Neural cell (in vitro differentiated cells): ENCODE measurements at regions not wholly inside any gene's neighbourhood (a gene's known extent, or its start where the extent isn't known, plus 50 kb on each side); places are given as distances from the start of the nearest gene placed in this dataset.

ENCODE experiments used
- H2AFZ ChIP-seq: fragments of 200-600, 300-800 bp; sonication (generic), shearing (Covaris generic); 2 replicates; pipeline ENCODE4 v1.6.0; 2014; ENCODE audit warnings: low read depth, mild to moderate bottlenecking, antibody characterized with exemption, low read length, moderate library complexity
- H3F3A ChIP-seq: fragments of 200-600 bp; shearing (Covaris generic); 2 replicates; pipeline ENCODE4 v1.6.1; 2016; ENCODE audit warnings: mild to moderate bottlenecking, moderate library complexity, mixed read lengths, antibody characterized with exemption, low read length; ENCODE audit not compliant: insufficient read depth, poor library complexity, severe bottlenecking
- H3K27ac ChIP-seq: fragments of 200-600, 300-800 bp; sonication (generic), shearing (Covaris generic); 2 replicates; pipeline ENCODE4 v1.5.1; 2014; ENCODE audit warnings: mild to moderate bottlenecking, low read length, moderate library complexity
- H3K27me3 ChIP-seq: fragments of 300-800, 200-600 bp; sonication (generic), shearing (Covaris generic); 2 replicates; pipeline ENCODE4 v1.6.0; 2014; ENCODE audit warnings: mild to moderate bottlenecking, low read depth, low read length, moderate library complexity; ENCODE audit not compliant: insufficient read depth
- H3K36me3 ChIP-seq: fragments of 300-800, 200-600 bp; sonication (generic), shearing (Covaris generic); 2 replicates; pipeline ENCODE4 v1.5.1; 2014; ENCODE audit warnings: mild to moderate bottlenecking, antibody characterized with exemption, low read length, moderate library complexity; ENCODE audit not compliant: insufficient read depth
- H3K4me2 ChIP-seq: fragments of 300-800, 200-600 bp; sonication (generic), shearing (Covaris generic); 2 replicates; pipeline ENCODE4 v1.6.0; 2014; ENCODE audit warnings: mild to moderate bottlenecking, low read length
- H3K4me3 ChIP-seq: fragments of 300-800, 200-600 bp; sonication (generic), shearing (Covaris generic); 2 replicates; pipeline ENCODE4 v1.5.1; 2014; ENCODE audit warnings: mild to moderate bottlenecking, low read length, moderate library complexity
- H3K79me2 ChIP-seq: fragments of 200-600 bp; shearing (Covaris generic); replicated peaks from 2 replicates; pipeline ENCODE4 v1.6.0; 2014; ENCODE audit warnings: mild to moderate bottlenecking, low read length, moderate library complexity; ENCODE audit not compliant: insufficient read depth
- H3K9ac ChIP-seq: fragments of 300-800, 200-600 bp; sonication (generic), shearing (Covaris generic); 2 replicates; pipeline ENCODE4 v1.6.1; 2016; ENCODE audit warnings: mild to moderate bottlenecking, low read length, mixed read lengths
- H3K9me2 ChIP-seq: fragments of 200-600 bp; shearing (Covaris generic); 2 replicates; pipeline ENCODE4 v1.6.1; 2016; ENCODE audit warnings: mild to moderate bottlenecking, low read length, mixed read lengths; ENCODE audit not compliant: insufficient read depth
- H3K9me3 ChIP-seq: fragments of 200-600, 300-800 bp; sonication (generic), shearing (Covaris generic); 2 replicates; pipeline ENCODE4 v1.6.1; 2016; ENCODE audit warnings: mild to moderate bottlenecking, mixed run types, low read length, moderate library complexity, mixed read lengths
- H4K20me1 ChIP-seq: fragments of 200-600 bp; shearing (Covaris generic); 2 replicates; pipeline ENCODE4 v1.6.1; 2016; ENCODE audit warnings: mild to moderate bottlenecking, mixed run types; ENCODE audit not compliant: insufficient read depth
- EP300 ChIP-seq: fragments of 450-650 bp; conservative IDR thresholded peaks from 2 replicates; pipeline ENCODE4 v1.6.1; 2014; ENCODE audit warnings: antibody characterized with exemption, mild to moderate bottlenecking, moderate library complexity; ENCODE audit not compliant: poor library complexity, severe bottlenecking
- EZH2 ChIP-seq: fragments of 200-600, 300-800 bp; shearing (Covaris generic), sonication (generic); IDR thresholded peaks from 2 replicates; pipeline ENCODE4 v1.6.1; 2014; ENCODE audit warnings: antibody characterized with exemption, low read length, borderline replicate concordance, mild to moderate bottlenecking; ENCODE audit not compliant: insufficient read depth, poor library complexity, severe bottlenecking
- MXI1 ChIP-seq: fragments of 450-650 bp; conservative IDR thresholded peaks from 2 replicates; pipeline ENCODE4 v1.6.1; 2014; ENCODE audit warnings: antibody characterized with exemption, mild to moderate bottlenecking; ENCODE audit not compliant: poor library complexity, severe bottlenecking
- POLR2AphosphoS5 ChIP-seq: IDR thresholded peaks from 2 replicates; pipeline ENCODE4 v1.6.1; 2012
- RAD21 ChIP-seq: fragments of 450-650 bp; conservative IDR thresholded peaks from 2 replicates; pipeline ENCODE4 v1.6.1; 2014; ENCODE audit warnings: antibody characterized with exemption, mild to moderate bottlenecking, moderate library complexity
- SMC3 ChIP-seq: fragments of 450-650 bp; conservative IDR thresholded peaks from 2 replicates; pipeline ENCODE4 v1.6.1; 2014; ENCODE audit warnings: antibody characterized with exemption, mild to moderate bottlenecking, moderate library complexity; ENCODE audit not compliant: poor library complexity
- TAF1 ChIP-seq: IDR thresholded peaks from 2 replicates; pipeline ENCODE4 v1.6.1; 2012; ENCODE audit warnings: low read depth
- TF ChIP-seq, protein P1 (sequence below): fragments of 450-650 bp; IDR thresholded peaks from 2 replicates; pipeline ENCODE4 v1.5.1; 2014; ENCODE audit warnings: antibody characterized with exemption, mild to moderate bottlenecking, moderate library complexity; ENCODE audit not compliant: poor library complexity, severe bottlenecking
- TF ChIP-seq, protein P2 (sequence below): IDR thresholded peaks from 2 replicates; pipeline ENCODE4 v1.6.1; 2012; ENCODE audit warnings: borderline replicate concordance

DNA sequence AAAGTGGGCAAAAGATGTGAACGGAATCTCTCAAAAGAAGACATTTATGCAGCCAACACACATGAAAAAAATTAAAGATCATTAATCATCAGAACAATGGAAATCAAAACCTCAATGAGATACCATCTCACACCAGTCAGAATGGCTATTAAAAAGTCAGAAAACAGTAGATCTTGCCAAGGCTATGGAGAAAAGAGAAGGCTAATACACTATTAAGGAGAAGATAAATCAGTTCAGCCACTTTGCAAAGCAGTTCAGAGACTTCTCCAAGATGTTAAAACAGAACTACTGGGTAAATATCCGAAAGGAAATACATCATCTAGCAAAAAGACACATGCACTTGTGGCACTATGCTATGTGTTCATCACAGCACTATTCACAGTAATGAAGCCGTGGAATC lies 388.2 kb upstream of the LUZP2 start:
- Histone ChIP-seq H3K79me2 (no peaks in the 10 kb centered on the region), H3K27ac (no peak overlapping the region), H3K9ac (no peak overlapping the region), H2AFZ (no peak overlapping the region), H3K36me3 (no peaks in the 10 kb centered on the region), H3K27me3 (no peaks in the 10 kb centered on the region), H3K9me3 (peaks cover 6% of the 10 kb centered on the region), H3F3A (no peaks in the 10 kb centered on the region), H4K20me1 (no peaks in the 10 kb centered on the region), H3K4me2 (no peak overlapping the region), H3K9me2 (no peaks in the 10 kb centered on the region), H3K4me3 (no peak overlapping the region)
- TF ChIP-seq, protein P1, sequence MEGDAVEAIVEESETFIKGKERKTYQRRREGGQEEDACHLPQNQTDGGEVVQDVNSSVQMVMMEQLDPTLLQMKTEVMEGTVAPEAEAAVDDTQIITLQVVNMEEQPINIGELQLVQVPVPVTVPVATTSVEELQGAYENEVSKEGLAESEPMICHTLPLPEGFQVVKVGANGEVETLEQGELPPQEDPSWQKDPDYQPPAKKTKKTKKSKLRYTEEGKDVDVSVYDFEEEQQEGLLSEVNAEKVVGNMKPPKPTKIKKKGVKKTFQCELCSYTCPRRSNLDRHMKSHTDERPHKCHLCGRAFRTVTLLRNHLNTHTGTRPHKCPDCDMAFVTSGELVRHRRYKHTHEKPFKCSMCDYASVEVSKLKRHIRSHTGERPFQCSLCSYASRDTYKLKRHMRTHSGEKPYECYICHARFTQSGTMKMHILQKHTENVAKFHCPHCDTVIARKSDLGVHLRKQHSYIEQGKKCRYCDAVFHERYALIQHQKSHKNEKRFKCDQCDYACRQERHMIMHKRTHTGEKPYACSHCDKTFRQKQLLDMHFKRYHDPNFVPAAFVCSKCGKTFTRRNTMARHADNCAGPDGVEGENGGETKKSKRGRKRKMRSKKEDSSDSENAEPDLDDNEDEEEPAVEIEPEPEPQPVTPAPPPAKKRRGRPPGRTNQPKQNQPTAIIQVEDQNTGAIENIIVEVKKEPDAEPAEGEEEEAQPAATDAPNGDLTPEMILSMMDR, result no peak
- no peak for TF ChIP-seq EP300
- TF ChIP-seq, protein P2, sequence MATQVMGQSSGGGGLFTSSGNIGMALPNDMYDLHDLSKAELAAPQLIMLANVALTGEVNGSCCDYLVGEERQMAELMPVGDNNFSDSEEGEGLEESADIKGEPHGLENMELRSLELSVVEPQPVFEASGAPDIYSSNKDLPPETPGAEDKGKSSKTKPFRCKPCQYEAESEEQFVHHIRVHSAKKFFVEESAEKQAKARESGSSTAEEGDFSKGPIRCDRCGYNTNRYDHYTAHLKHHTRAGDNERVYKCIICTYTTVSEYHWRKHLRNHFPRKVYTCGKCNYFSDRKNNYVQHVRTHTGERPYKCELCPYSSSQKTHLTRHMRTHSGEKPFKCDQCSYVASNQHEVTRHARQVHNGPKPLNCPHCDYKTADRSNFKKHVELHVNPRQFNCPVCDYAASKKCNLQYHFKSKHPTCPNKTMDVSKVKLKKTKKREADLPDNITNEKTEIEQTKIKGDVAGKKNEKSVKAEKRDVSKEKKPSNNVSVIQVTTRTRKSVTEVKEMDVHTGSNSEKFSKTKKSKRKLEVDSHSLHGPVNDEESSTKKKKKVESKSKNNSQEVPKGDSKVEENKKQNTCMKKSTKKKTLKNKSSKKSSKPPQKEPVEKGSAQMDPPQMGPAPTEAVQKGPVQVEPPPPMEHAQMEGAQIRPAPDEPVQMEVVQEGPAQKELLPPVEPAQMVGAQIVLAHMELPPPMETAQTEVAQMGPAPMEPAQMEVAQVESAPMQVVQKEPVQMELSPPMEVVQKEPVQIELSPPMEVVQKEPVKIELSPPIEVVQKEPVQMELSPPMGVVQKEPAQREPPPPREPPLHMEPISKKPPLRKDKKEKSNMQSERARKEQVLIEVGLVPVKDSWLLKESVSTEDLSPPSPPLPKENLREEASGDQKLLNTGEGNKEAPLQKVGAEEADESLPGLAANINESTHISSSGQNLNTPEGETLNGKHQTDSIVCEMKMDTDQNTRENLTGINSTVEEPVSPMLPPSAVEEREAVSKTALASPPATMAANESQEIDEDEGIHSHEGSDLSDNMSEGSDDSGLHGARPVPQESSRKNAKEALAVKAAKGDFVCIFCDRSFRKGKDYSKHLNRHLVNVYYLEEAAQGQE, result no peak
- TF ChIP-seq MXI1, result no peak
- TF ChIP-seq EZH2, result no peak
- TF ChIP-seq TAF1, result no peak
- TF ChIP-seq SMC3, result no peak
- no peak for TF ChIP-seq RAD21
- TF ChIP-seq POLR2AphosphoS5, result no peak

DNA sequence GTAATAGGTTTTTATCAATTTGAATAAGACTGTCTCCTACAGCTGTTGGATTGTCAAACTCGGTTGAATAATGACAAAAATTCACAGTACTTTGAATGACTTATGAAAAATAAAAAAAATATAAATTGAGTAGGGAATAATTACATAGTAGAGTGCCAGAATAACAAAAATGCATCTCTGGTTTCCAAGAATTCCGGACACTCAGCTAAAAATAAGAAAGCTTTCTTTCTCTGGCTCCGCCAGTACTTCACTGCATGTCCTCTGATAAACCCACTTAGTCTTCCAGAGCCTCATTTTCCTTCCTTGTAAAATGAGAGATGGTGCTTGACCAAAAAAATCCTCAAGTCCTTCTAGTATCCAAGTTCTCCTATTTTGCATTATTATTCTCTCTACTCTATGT lies 374.6 kb upstream of the LUZP2 start:
- Histone ChIP-seq H3F3A (no peaks in the 10 kb centered on the region), H3K9ac (no peak overlapping the region), H3K4me2 (no peak overlapping the region), H3K9me3 (no peaks in the 10 kb centered on the region), H3K27ac (no peak overlapping the region), H3K4me3 (no peak overlapping the region), H3K9me2 (no peaks in the 10 kb centered on the region), H4K20me1 (no peaks in the 10 kb centered on the region), H3K36me3 (no peaks in the 10 kb centered on the region), H3K27me3 (no peaks in the 10 kb centered on the region), H2AFZ (no peak overlapping the region), H3K79me2 (no peaks in the 10 kb centered on the region)
- TF ChIP-seq, protein P1, result no peak
- TF ChIP-seq TAF1, result no peak
- no peak for TF ChIP-seq RAD21
- TF ChIP-seq MXI1, result no peak
- no peak for TF ChIP-seq POLR2AphosphoS5
- no peak for TF ChIP-seq SMC3
- TF ChIP-seq, protein P2, result no peak
- TF ChIP-seq EZH2, result no peak
- TF ChIP-seq EP300, result no peak
